Activated T-cell treated with anti-CD3 and anti-CD28 coated beads for 1 hour (primary cell): ENCODE measurements at regions not wholly inside any gene's neighbourhood (a gene's known extent, or its start where the extent isn't known, plus 50 kb on each side); places are given as distances from the start of the nearest gene placed in this dataset.

Experiments used
- DNase-seq: peaks from one replicate; pipeline ENCODE4 v3.0.0-alpha.2; 2020; ENCODE audit warnings: low read depth

GRCh38 chr6:164917211-164917610, 392.2 kb downstream of the C6orf118 start:
- no peak for DNase-seq

GRCh38 chr6:164916087-164916486, 393.3 kb downstream of the C6orf118 start:
- DNase-seq = no peak

GRCh38 chr6:164911873-164912580, 397.4 kb downstream of the C6orf118 start:
- no peak for DNase-seq

GRCh38 chr6:164911151-164911550, 398.3 kb downstream of the C6orf118 start:
- DNase-seq = no peak

GRCh38 chr6:164906766-164907165, 402.6 kb downstream of the C6orf118 start:
- DNase-seq = no peak

GRCh38 chr6:164905311-164905710, 404.1 kb downstream of the C6orf118 start:
- DNase-seq = no peak

- DNase-seq = no peak
These were observed 411.0 kb downstream of the C6orf118 start for GRCh38 chr6:164898412-164898811.

GRCh38 chr6:164897523-164898235, 411.7 kb downstream of the C6orf118 start:
- DNase-seq = no peak

GRCh38 chr6:164889980-164890379, 419.4 kb downstream of the C6orf118 start:
- no peak for DNase-seq

- DNase-seq = no peak
These were observed 421.7 kb downstream of the C6orf118 start for GRCh38 chr6:164887660-164888059.

GRCh38 chr6:164882236-164882635, 427.2 kb downstream of the C6orf118 start:
- DNase-seq = no peak

GRCh38 chr6:164871783-164872182, 437.6 kb downstream of the C6orf118 start:
- DNase-seq = no peak

GRCh38 chr6:164870164-164870563, 439.2 kb downstream of the C6orf118 start:
- DNase-seq = no peak

GRCh38 chr6:164861967-164862366, 447.4 kb downstream of the C6orf118 start:
- no peak for DNase-seq

- DNase-seq = no peak
These were observed 449.6 kb downstream of the C6orf118 start for GRCh38 chr6:164859816-164860215.

- DNase-seq = no peak
These were observed 453.3 kb downstream of the C6orf118 start for GRCh38 chr6:164856138-164856537.

GRCh38 chr6:164855281-164855680, 454.1 kb downstream of the C6orf118 start:
- DNase-seq = no peak

GRCh38 chr6:164854526-164854925, 454.9 kb downstream of the C6orf118 start:
- DNase-seq = no peak

- no peak for DNase-seq
These were observed 463.6 kb downstream of the C6orf118 start for GRCh38 chr6:164845773-164846172.

GRCh38 chr6:164842085-164842484, 467.3 kb downstream of the C6orf118 start:
- no peak for DNase-seq

GRCh38 chr6:164838068-164838615, 471.3 kb downstream of the C6orf118 start:
- DNase-seq = no peak

GRCh38 chr6:164836486-164836885, 472.9 kb downstream of the C6orf118 start:
- DNase-seq = no peak

GRCh38 chr6:164832410-164832809, 477.0 kb downstream of the C6orf118 start:
- no peak for DNase-seq
